ENCODE measurements at regions not wholly inside any gene's neighbourhood (a gene's known extent, or its start where the extent isn't known, plus 50 kb on each side); places are given as distances from the start of the nearest gene placed in this dataset.
"Not testable (repeated sequence)": the region's sequence is repeated elsewhere in the genome, so short reads cannot be mapped to it uniquely, and the experiment has no call there.

- TF ChIP-seq EZH2 (optimal IDR thresholded peaks at IDR 0.05; ENCODE audit: low read depth, low read length), result no peak
- TF ChIP-seq EZH2phosphoT487 (IDR thresholded peaks at IDR 0.05; ENCODE audit: low read length), result no peak
- TF ChIP-seq CTCF (IDR thresholded peaks at IDR 0.05; ENCODE audit: low read length), result no peak
- H3K4me2 ChIP-seq (ENCODE audit: low read depth, low read length), result no peak overlapping the region
- no peaks in the 10 kb centered on the region for H3K9me3 ChIP-seq (replicated peaks; ENCODE audit: insufficient read depth, low read length)
- H4K20me1 ChIP-seq (ENCODE audit: insufficient read depth, low read length), result no peaks in the 10 kb centered on the region
- H3K36me3 ChIP-seq (replicated peaks; ENCODE audit: insufficient read depth, low read length), result no peaks in the 10 kb centered on the region
- H3F3A ChIP-seq (ENCODE audit: insufficient read depth, low read length), result no peaks in the 10 kb centered on the region
- no peaks in the 10 kb centered on the region for H3K79me2 ChIP-seq (ENCODE audit: low read length)
- no peaks in the 10 kb centered on the region for H3K27me3 ChIP-seq (replicated peaks; ENCODE audit: insufficient read depth, low read length)
- H3K9me2 ChIP-seq (replicated peaks; ENCODE audit: insufficient read depth, low read length), result no peaks in the 10 kb centered on the region
- no peak overlapping the region for H3K27ac ChIP-seq (ENCODE audit: low read length)
- no peak overlapping the region for H3K9ac ChIP-seq (ENCODE audit: low read length)
- H2AFZ ChIP-seq (ENCODE audit: low read length), result no peak overlapping the region
- no peak overlapping the region for H3K4me3 ChIP-seq (ENCODE audit: low read length)
- DNase-seq, result no peak
- H3K4me1 ChIP-seq (ENCODE audit: low read length), result 0 out of 2 replicates have a peak, but pooled peaks cover 6% of the 10 kb centered on the region
These were observed 326.9 kb downstream of the KIF20B start for GRCh38 chr10:90028312-90028711.

- Histone ChIP-seq H3K4me1 (ENCODE audit: low read length) (no peaks in the 10 kb centered on the region), H2AFZ (ENCODE audit: low read length) (no peak overlapping the region), H3K4me3 (ENCODE audit: low read length) (no peak overlapping the region), H3F3A (ENCODE audit: insufficient read depth, low read length) (no peaks in the 10 kb centered on the region), H3K4me2 (ENCODE audit: low read depth, low read length) (no peak overlapping the region), H3K27ac (ENCODE audit: low read length) (no peak overlapping the region), H3K9me3 (replicated peaks; ENCODE audit: insufficient read depth, low read length) (no peaks in the 10 kb centered on the region), H3K79me2 (ENCODE audit: low read length) (no peaks in the 10 kb centered on the region), H3K36me3 (replicated peaks; ENCODE audit: insufficient read depth, low read length) (no peaks in the 10 kb centered on the region), H4K20me1 (ENCODE audit: insufficient read depth, low read length) (no peaks in the 10 kb centered on the region), H3K9ac (ENCODE audit: low read length) (no peak overlapping the region), H3K9me2 (replicated peaks; ENCODE audit: insufficient read depth, low read length) (no peaks in the 10 kb centered on the region), H3K27me3 (replicated peaks; ENCODE audit: insufficient read depth, low read length) (no peaks in the 10 kb centered on the region)
- no peak for TF ChIP-seq EZH2phosphoT487 (IDR thresholded peaks at IDR 0.05; ENCODE audit: low read length)
- no peak for TF ChIP-seq EZH2 (optimal IDR thresholded peaks at IDR 0.05; ENCODE audit: low read depth, low read length)
- TF ChIP-seq CTCF (IDR thresholded peaks at IDR 0.05; ENCODE audit: low read length), result no peak
- no peak for DNase-seq
These were observed 330.4 kb downstream of the KIF20B start for GRCh38 chr10:90031776-90032175.

GRCh38 chr10:90032519-90032918 is 331.1 kb downstream of the KIF20B start:
- no peak overlapping the region for H3K4me3 ChIP-seq (ENCODE audit: low read length)
- H3K27ac ChIP-seq (ENCODE audit: low read length), result no peak overlapping the region
- no peak overlapping the region for H3K4me2 ChIP-seq (ENCODE audit: low read depth, low read length)
- no peaks in the 10 kb centered on the region for H4K20me1 ChIP-seq (ENCODE audit: insufficient read depth, low read length)
- H3K9me2 ChIP-seq (replicated peaks; ENCODE audit: insufficient read depth, low read length), result no peaks in the 10 kb centered on the region
- H3K79me2 ChIP-seq (ENCODE audit: low read length), result no peaks in the 10 kb centered on the region
- no peaks in the 10 kb centered on the region for H3K27me3 ChIP-seq (replicated peaks; ENCODE audit: insufficient read depth, low read length)
- no peak overlapping the region for H2AFZ ChIP-seq (ENCODE audit: low read length)
- H3K36me3 ChIP-seq (replicated peaks; ENCODE audit: insufficient read depth, low read length), result no peaks in the 10 kb centered on the region
- no peak for DNase-seq
- no peak for TF ChIP-seq CTCF (IDR thresholded peaks at IDR 0.05; ENCODE audit: low read length)
- TF ChIP-seq EZH2 (optimal IDR thresholded peaks at IDR 0.05; ENCODE audit: low read depth, low read length), result no peak
- TF ChIP-seq EZH2phosphoT487 (IDR thresholded peaks at IDR 0.05; ENCODE audit: low read length), result no peak
- H3F3A ChIP-seq (ENCODE audit: insufficient read depth, low read length), result no peaks in the 10 kb centered on the region
- H3K4me1 ChIP-seq (ENCODE audit: low read length), result no peaks in the 10 kb centered on the region
- H3K9ac ChIP-seq (ENCODE audit: low read length), result no peak overlapping the region
- H3K9me3 ChIP-seq (replicated peaks; ENCODE audit: insufficient read depth, low read length), result no peaks in the 10 kb centered on the region

- not testable (repeated sequence) for H3K9me2 ChIP-seq (replicated peaks; ENCODE audit: insufficient read depth, low read length); H3K27ac ChIP-seq (ENCODE audit: low read length); H3K9me3 ChIP-seq (replicated peaks; ENCODE audit: insufficient read depth, low read length); H3K9ac ChIP-seq (ENCODE audit: low read length); H3K4me3 ChIP-seq (ENCODE audit: low read length); H3K79me2 ChIP-seq (ENCODE audit: low read length); H3K27me3 ChIP-seq (replicated peaks; ENCODE audit: insufficient read depth, low read length); H3F3A ChIP-seq (ENCODE audit: insufficient read depth, low read length); H3K4me1 ChIP-seq (ENCODE audit: low read length); H3K4me2 ChIP-seq (ENCODE audit: low read depth, low read length); H3K36me3 ChIP-seq (replicated peaks; ENCODE audit: insufficient read depth, low read length); H2AFZ ChIP-seq (ENCODE audit: low read length); H4K20me1 ChIP-seq (ENCODE audit: insufficient read depth, low read length); DNase-seq
These were observed 333.5 kb downstream of the KIF20B start for GRCh38 chr10:90034862-90035261.

All from MM.1S (cell line).